IPS-11a (cell line): ENCODE measurements at regions not wholly inside any gene's neighbourhood (a gene's known extent, or its start where the extent isn't known, plus 50 kb on each side); places are given as distances from the start of the nearest gene placed in this dataset.
"Not testable (repeated sequence)": the region's sequence is repeated elsewhere in the genome, so short reads cannot be mapped to it uniquely, and the experiment has no call there.

Source experiments
- H3K4me3 ChIP-seq: one replicate; pipeline ENCODE4 v1.5.1; 2013; ENCODE audit warnings: low read depth, low read length, control low read depth

DNA sequence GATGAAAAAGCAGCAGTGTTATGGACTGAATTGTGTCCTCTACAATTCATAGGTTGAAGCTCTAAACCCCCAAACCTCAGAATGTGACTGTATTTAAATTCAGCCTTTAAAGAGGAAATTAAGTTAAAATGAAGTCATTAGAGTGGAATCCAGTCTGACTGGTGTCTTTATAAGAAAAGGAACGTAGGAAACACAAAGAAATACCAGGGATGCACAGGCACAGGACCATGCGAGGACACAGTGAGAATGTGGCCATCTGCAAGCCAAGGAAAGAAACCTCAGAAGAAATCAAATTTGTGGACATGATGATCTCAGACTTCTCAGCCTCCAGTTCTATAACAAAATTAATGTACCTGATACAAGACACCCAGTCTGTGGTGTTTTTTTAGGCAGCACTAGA, 971.2 kb upstream of the CDH9 start:
- H3K4me3 ChIP-seq = no peak overlapping the region

DNA sequence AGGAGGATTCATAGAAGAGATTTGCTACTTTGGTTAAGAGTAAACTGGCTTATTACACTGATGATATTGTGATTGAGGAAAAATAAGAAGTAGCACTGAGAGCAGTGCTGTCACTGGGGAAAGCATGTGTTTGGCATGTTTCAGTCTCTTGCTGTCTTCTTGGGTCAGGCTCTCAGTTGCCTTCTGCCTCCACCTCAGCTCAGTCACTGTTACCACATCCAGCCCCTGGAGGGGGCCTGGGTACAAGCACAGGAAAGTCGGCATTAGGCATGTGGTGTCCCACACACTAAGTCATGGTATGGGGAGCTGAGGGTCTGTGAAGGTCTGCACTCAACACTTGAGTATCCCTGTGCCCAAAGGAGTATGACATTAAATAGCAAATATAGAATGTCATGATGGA, 958.3 kb upstream of the CDH9 start:
- no peak overlapping the region for H3K4me3 ChIP-seq

DNA sequence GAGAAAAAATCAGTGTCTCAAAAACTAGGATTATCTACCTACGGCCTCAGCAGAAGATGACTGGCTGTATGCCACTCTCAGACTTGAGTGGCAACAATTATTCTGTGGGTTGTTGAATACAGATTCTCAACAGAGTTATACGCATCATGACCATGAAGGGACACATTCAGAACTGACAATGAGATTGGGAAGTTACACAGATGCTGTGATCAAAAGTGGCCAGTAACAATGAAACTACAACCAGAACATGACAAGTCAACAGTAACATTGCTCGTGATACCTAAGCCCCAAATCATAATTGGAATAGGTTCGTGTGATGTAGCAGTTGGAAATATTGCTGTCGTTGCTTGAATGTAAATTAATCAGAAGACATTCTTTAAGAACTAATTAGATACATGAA, 957.5 kb upstream of the CDH9 start:
- H3K4me3 ChIP-seq = no peak overlapping the region

DNA sequence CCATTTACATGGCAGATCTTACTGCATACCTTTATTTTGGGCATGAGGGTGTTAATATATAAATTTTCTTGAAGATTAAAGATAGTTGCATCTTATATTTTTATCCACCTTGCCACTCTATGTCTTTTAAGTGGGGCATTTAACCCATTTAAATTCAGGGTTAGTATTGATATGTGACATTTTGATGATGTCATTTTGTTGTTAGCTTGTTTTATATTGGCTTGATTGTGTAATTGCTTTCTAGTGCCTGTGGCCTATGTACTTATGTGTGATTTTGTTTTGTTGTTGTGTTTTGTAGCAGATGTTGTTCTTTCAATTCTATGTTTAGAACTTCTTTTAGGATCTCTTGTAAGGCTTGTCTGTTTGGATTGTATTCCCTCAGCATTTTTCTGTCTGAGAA, 939.9 kb upstream of the CDH9 start:
- no peak overlapping the region for H3K4me3 ChIP-seq

DNA sequence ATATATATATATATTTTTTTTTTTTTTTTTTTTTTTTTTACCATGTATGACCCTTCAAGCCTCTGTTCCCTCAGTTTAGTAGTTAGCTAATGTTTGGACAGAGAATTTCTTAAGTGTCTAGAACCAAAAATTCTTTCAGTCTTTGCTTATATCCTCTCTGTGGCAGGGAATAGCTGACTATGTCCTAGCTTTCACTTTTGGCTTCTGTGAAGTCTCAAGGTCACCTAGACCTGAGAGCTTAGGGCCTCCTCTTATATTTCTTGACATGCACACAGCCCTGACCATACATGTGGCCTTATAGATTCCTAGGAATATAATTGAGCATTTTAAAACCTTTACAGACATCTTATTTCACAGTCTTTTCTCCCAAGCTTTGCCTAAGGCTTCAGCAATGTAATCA, 930.8 kb upstream of the CDH9 start:
- H3K4me3 ChIP-seq = no peak overlapping the region

DNA sequence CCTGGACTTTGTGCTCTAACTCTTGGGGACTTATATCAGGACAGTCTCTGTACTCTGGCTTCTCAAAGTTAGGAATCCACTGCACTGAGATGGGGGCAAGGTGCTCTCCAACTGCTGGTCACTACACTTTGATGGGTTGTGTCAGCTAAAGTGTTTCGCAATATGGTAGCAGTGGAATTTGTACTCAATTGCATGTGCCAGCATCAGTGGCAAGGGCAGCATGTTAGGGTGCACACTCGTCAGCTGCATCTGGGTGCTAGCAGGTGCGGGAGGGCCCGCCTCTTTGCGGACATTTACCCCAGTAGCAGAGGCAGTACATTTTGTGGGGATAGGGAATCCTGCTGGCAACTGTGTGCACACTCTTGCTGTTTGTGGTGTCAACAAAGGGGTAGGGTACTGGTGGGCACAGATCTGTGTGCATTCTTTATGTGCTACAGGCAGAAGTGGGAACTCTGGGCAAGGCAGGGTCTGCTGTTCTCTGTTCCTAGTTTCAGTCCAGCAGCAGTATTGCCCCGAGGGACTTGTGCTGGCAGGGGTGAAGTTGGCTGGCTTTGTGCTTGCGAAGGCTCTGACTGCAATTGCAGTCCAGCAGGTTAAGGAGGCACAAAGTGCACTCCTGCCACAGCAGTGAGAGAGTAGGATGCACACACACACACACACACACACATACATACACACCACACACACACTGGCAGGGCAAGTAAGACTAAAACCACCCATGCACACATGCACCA, 924.8 kb upstream of the CDH9 start:
- no peak overlapping the region for H3K4me3 ChIP-seq

DNA sequence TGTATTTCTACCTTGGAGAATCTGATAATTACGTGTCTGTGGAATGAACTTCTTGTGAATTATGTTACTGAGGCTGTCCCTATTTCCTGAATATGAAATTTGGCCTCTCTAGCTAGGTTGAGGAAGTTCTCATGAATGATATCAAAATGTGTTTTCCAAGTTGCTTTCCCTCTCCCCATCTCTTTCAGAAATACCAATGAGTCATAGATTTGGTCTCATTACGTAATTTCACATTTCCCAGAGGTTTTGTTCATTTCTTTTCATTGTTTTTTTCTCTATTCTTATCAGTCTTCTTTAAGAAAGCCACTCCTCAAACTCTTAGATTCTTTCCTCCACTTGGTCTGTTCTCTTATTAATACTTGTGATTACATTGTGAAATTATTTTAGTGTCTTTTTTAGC, 923.8 kb upstream of the CDH9 start:
- no peak overlapping the region for H3K4me3 ChIP-seq

DNA sequence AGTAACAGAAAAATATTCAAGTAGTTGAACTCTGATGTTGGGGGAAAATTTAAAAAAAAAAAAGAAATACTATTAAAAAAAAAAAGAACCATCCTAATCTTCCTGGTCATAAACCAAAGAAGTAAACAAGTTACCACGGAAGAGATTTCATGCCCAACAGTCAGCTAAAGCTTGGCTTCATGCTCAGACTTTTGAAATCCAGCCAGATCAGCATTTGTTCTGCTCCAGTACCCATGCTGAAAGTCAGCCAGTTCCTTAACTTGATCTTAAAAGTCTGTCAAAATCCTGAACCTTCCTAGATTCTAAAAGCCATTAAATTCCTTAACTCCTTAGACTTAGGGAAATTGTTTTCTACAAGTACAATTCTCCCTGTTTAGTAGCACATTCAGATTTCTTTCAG, 908.7 kb upstream of the CDH9 start:
- H3K4me3 ChIP-seq = no peak overlapping the region

DNA sequence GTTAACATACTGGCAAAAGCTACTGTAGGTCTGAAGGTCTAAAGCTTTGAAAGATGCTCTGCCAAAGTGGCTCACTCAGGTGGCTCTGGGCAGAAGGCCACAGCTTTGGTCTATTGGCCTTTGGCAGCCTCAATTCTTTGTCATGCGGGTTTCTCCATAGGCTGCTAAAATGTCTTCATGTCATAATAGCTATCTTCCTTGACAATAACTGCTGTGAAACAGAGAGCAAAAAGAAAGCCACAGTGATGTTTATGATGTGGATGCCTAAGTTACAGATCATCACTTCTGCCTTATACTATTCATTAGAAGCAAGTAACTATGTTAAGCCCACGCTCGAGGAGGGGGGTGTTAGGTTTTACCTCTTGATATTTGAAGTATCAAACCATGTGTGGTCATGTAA, 906.1 kb upstream of the CDH9 start:
- no peak overlapping the region for H3K4me3 ChIP-seq

DNA sequence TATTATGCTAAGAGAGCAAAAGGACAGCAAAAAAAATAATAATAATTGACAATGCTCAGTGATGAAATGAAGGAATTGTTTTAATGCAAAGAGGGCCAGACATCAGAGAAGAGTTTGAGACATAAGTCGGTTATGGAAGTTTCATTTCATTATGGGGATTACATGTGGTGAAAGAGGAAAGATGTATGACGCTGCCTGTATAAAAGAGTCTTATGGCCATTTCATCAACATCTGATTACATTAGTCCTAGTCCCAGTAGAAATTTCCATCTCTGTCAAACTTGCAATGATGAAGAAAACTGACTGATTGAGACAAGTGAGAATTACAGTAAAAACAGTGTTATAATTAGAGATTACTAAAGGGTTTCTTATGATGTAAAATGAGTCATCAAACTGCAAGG, 900.6 kb upstream of the CDH9 start:
- H3K4me3 ChIP-seq = no peak overlapping the region

DNA sequence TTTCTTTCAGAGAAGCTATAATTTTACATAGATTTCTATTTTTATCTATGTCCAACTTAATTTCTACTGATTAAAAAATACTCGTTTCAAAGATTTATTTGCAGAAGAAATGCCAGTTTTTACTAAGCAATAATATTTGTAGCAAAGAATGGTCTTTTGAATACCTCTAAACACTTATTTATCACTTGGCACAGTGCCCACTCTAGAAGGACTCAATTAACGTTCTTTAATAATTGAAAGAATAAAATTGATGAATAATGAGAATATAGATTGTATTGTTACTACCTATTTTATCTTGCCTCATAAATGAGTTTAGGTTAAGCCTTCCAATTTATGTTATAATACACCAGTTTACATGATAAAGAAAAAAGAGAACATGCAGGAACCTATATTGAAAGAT, 889.7 kb upstream of the CDH9 start:
- no peak overlapping the region for H3K4me3 ChIP-seq

DNA sequence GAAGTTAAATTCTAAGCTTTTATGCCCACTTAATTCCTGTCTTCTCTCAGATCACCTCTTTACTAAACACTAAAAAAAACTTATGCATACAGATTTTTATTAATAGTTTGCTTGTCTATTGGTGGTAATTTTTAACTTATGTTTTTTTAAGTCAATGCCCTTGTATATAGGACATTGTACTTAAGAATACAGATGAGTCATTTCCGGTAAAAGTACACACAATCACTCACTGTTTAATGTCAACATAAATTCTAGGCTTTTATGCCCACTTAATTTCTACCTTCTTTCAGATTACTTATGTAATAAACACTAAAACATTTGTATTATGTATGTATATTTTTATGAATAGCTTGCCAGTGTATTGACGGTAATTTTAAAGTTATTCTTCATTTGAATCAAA, 872.8 kb upstream of the CDH9 start:
- no peak overlapping the region for H3K4me3 ChIP-seq

DNA sequence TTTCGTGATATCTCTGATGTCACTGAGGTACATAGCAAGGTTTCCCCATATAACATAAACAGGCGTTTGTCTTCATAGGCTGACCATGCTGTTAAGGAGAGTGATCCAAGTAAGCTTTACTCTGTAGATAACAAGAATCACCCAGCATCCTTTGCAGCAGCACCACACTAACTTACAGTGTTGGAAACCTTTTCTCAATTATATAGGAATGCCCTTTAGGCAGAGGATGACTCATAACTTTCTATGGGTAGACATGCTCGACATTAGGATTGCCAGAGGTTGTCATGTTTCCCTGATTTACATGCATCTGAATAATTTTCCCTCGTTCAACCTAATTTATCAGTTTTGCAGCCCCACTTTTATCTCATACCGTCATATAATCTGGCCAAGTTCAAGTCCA, 870.0 kb upstream of the CDH9 start:
- no peak overlapping the region for H3K4me3 ChIP-seq

DNA sequence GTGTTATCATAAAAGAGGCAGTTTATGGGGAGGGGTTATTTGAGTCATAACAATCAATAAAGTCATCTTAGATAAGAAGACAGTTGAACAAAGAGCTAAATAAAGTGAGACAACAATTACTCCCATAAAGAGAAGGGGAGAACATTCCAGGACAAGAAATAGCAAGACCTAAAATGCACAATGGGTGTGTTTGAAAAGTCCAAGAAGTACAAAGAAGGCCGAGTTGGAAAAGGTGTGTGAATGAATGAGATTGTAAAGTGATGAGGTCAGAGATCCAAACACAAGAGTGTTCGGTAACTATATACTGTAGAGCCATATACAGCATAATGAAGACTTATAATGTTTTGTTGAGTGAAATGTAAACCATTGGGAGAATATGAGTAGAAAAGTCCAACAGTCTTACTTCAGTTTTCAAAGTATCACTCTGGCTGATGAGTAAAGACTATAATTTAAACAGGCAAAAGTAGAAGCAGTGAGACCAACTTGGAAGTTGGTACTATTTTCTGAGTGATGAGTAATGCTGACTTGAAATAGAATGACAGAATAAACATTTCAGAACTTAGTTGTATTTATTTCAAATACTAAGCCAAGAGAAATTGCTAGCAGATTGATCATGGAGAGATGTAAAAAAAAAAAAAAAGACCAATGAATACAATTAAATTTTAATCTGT, 868.7 kb upstream of the CDH9 start:
- H3K4me3 ChIP-seq = no peak overlapping the region

DNA sequence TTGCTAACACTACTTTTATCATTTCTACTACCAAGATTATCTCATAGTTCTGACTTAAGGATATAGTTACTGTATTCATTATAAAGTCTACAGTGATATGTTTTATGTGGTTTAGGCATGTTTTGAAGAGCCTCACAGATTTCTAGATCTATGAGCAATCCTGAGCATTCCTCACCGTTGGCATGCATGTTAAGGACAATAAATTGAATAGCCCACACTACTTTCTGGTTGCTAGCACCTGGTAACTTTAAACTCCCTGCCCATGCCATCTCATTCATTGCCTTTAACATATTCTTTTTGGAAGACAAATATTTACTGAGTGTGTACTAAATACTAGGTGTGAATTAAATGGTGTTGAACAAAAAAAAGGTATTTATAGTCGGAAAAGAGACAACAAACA, 868.1 kb upstream of the CDH9 start:
- no peak overlapping the region for H3K4me3 ChIP-seq

DNA sequence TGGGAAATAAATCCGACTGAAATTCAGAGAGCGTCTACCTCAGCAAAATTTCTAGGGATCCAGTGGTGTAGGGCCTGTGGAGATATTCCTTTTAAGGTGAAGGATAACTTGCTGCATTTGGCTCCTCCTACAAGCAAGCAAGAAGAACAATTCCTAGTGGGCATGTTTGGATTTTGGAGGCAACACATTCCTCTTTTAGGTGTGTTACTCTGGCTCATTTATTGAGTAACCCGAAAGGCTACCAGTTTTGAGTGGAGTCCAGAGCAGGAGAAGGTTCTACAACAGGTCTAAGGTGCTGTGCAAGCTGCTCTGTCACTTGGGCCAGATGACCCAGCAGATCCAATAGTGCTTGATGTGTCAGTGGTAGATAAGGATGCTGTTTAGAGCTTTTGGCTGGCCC, 862.4 kb upstream of the CDH9 start:
- H3K4me3 ChIP-seq = no peak overlapping the region

DNA sequence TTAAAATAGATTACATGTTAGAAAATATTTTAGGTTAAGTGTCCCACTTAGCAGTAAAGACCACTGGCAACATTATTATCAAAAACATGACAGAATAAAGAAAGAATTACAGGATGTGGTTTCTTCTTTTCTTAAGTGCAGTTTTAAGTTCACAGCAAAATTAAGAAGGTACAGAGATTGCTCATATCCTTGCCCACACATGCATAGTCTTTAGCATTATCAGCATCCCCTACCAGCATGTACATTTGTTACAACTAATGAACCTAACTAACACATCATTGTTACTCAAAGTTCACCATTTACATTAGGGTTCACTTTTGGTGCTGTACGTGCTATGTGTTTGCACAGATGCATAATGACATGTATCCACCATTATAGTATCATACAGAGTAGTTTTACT, 837.7 kb upstream of the CDH9 start:
- H3K4me3 ChIP-seq = no peak overlapping the region

DNA sequence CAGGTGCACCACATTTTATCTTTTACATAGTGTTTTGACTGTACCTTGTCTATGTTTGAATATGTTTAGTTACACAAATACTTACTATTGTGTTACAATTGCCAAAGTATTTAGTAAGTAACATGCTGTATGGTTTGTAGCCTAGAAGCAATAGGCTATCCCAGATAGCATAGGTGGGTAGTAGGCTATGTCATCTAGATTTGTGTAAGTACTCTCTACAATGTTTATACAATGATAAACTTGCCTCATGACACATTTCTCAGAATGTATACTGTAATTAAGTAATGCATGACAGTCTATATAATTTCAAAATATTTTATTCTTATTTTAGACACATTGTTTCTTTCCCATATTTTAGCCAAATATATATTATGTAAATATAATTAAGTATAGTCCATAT, 836.8 kb upstream of the CDH9 start:
- no peak overlapping the region for H3K4me3 ChIP-seq

DNA sequence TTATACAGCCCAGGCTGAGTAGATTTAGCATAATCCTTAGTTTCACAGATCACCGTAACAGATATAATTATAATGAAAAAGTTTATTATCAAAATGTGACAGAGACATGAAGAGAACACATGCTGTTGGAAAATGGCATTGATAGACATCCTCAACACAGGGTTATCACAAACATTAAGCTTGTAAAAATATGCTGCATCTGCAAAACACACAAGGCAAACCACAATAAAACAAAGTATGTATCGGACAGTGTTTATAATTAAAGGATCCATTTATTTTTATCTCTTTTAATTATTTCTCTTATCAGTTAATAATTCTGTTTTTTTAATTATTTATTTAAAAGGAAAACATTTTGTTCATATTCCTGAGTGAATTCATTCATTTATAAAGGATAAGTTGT, 829.9 kb upstream of the CDH9 start:
- H3K4me3 ChIP-seq = no peak overlapping the region

DNA sequence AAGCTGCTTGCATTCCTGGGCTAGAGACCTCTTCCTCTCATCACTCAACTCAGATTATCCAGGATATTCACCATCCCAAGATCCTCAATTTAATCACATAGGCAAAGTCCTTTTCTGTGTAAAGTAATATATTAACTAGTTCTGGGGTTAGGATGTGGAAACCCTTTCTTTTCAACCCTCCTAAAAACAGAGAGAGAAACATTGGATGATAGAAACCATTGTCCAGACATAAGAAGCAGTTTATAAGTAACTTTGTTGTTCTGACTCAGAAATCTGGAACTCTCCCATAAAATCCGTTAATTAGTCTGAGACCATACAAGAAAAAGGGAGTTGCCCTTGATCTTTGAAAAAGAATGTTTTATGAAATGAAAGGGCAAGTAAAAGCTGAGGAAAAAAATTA, 817.1 kb upstream of the CDH9 start:
- no peak overlapping the region for H3K4me3 ChIP-seq

DNA sequence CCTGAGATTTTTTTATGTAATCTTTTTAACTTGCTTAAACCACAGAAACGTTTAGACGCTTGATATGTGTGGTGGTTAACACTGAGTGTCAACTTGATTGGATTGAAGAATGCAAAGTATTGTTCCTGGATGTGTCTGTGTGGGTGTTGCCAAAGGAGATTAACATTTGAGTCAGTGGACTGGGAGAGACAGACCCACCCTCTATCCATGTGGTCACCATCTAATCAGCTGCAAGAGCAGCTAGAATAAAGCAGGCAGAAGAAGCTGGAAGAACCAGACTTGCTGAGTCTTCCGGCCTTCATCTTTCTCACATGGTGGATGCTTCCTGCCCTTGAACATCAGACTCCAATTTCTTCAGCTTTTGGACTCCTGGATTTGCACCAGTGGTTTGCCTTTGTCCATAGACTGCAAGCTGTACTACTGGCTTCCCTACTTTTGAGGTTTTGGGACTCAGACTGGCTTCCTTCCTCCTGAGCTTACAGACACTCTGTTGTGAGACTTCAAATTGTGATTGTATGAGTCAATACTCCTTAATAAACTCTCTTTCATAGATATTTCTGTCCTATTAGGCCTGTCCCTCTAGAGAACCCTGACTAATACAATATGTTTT, 816.0 kb upstream of the CDH9 start:
- no peak overlapping the region for H3K4me3 ChIP-seq

DNA sequence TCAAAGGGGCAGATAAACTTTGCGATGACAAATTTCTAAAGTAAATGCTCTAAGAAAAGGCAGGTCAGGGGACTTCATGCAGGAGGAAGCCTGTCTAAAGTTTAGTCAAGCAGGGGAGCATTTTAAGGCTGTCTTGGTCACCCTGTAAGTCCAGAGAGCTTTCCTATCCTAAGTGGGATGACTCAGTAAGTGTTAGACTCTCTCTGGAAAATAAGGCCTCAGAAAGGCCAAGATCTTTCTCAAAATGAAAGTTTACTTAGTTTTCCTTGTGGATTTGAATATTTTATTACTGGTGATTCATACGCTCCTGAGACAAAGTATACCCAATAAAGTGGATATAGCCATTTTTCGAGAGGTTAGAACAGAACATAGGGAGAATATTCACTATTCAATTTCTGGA, 806.9 kb upstream of the CDH9 start:
- H3K4me3 ChIP-seq = no peak overlapping the region

DNA sequence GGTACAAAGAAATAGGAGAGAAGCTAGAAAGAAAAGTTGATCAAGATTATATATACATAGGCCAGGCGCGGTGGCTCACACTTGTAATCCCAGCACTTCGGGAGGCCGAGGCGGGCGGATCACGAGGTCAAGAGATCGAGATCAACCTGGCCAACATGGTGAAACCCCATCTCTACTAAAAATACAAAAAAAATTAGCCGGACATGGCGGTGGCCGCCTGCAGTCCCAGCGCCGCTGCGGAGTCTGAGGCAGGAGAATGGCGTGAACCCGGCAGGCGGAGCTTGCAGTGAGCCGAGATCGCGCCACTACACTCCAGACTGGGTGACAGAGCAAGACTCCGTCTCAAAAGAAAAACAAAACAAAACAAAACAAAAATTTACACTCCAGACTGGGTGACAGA, 798.3 kb upstream of the CDH9 start:
- not testable (repeated sequence) for H3K4me3 ChIP-seq
